Trophoblast cell (in vitro differentiated cells and primary cell): ENCODE measurements at regions not wholly inside any gene's neighbourhood (a gene's known extent, or its start where the extent isn't known, plus 50 kb on each side); places are given as distances from the start of the nearest gene placed in this dataset.

Source experiments
- DNase-seq, 2 donors: peaks; one replicate each; pipeline ENCODE4 v3.0.0-alpha.2; 2016
- H2AFZ ChIP-seq: 2 replicates; pipeline ENCODE4 v1.6.1; 2013; ENCODE audit warnings: low read length, moderate library complexity, mild to moderate bottlenecking; ENCODE audit not compliant: insufficient read depth, poor library complexity
- H2AK5ac ChIP-seq: 2 replicates; pipeline ENCODE4 v1.6.1; 2013; ENCODE audit warnings: mild to moderate bottlenecking, low read length
- H2BK120ac ChIP-seq: 2 replicates; pipeline ENCODE4 v1.6.1; 2013; ENCODE audit warnings: low read length, mild to moderate bottlenecking, moderate library complexity; ENCODE audit not compliant: insufficient read depth, poor library complexity
- H2BK12ac ChIP-seq: 2 replicates; pipeline ENCODE4 v1.6.1; 2013; ENCODE audit warnings: mild to moderate bottlenecking, low read length, moderate library complexity
- H2BK5ac ChIP-seq: 2 replicates; pipeline ENCODE4 v1.6.1; 2013; ENCODE audit warnings: low read length, low read depth, moderate library complexity, mild to moderate bottlenecking; ENCODE audit not compliant: poor library complexity
- H3K14ac ChIP-seq: 2 replicates; pipeline ENCODE4 v1.6.1; 2013; ENCODE audit warnings: mild to moderate bottlenecking, low read length
- H3K18ac ChIP-seq: 2 replicates; pipeline ENCODE4 v1.6.1; 2013; ENCODE audit warnings: mild to moderate bottlenecking, low read length
- H3K23ac ChIP-seq: 2 replicates; pipeline ENCODE4 v1.6.1; 2013; ENCODE audit warnings: low read length
- H3K27ac ChIP-seq: 2 replicates; pipeline ENCODE4 v1.5.1; 2013; ENCODE audit warnings: low read depth, mild to moderate bottlenecking, inconsistent platforms, low read length, moderate library complexity
- H3K27me3 ChIP-seq: 2 replicates; pipeline ENCODE4 v1.6.1; 2013; ENCODE audit warnings: inconsistent platforms, mild to moderate bottlenecking, low read length, moderate library complexity; ENCODE audit not compliant: insufficient read depth
- H3K36me3 ChIP-seq, 2 experiments: 1 replicate in 1 of 2; 2 replicates in 1 of 2; pipeline ENCODE4 v1.6.1; 2013; ENCODE audit warnings: low read length in 2 of 2, mild to moderate bottlenecking in 2 of 2, moderate library complexity in 1 of 2; ENCODE audit not compliant: insufficient read depth in 2 of 2, control insufficient read depth in 1 of 2
- H3K4ac ChIP-seq: 2 replicates; pipeline ENCODE4 v1.6.1; 2013; ENCODE audit warnings: low read depth, mild to moderate bottlenecking, low read length, moderate library complexity
- H3K4me1 ChIP-seq, 2 experiments: 1 replicate in 1 of 2; 2 replicates in 1 of 2; pipeline ENCODE4 v1.6.1; 2013; ENCODE audit warnings: low read length in 2 of 2, mild to moderate bottlenecking in 2 of 2, moderate library complexity in 1 of 2; ENCODE audit not compliant: insufficient read depth in 2 of 2, control insufficient read depth in 1 of 2
- H3K4me2 ChIP-seq: 2 replicates; pipeline ENCODE4 v1.6.1; 2013; ENCODE audit warnings: inconsistent platforms, mild to moderate bottlenecking, low read length, moderate library complexity
- H3K4me3 ChIP-seq: 2 replicates; pipeline ENCODE4 v1.5.1; 2013; ENCODE audit warnings: mild to moderate bottlenecking, low read depth, low read length, inconsistent platforms
- H3K79me1 ChIP-seq: one replicate; pipeline ENCODE4 v1.6.1; 2013; ENCODE audit warnings: low read length
- H3K79me2 ChIP-seq: 2 replicates; pipeline ENCODE4 v1.6.1; 2013; ENCODE audit warnings: low read length, mild to moderate bottlenecking; ENCODE audit not compliant: control insufficient read depth, insufficient read depth, poor library complexity
- H3K9ac ChIP-seq: 2 replicates; pipeline ENCODE4 v1.6.1; 2013; ENCODE audit warnings: mild to moderate bottlenecking, low read length
- H3K9me3 ChIP-seq: 2 replicates; pipeline ENCODE4 v1.6.1; 2013; ENCODE audit warnings: low read depth, mild to moderate bottlenecking, control low read depth, inconsistent platforms, low read length; ENCODE audit not compliant: insufficient read depth
- H4K12ac ChIP-seq: 2 replicates; pipeline ENCODE4 v1.6.1; 2013; ENCODE audit warnings: low read depth, mild to moderate bottlenecking, low read length, moderate library complexity
- H4K8ac ChIP-seq: 2 replicates; pipeline ENCODE4 v1.6.1; 2013; ENCODE audit warnings: low read depth, mild to moderate bottlenecking, low read length, moderate library complexity
- H4K91ac ChIP-seq: one replicate; pipeline ENCODE4 v1.6.1; 2013; ENCODE audit warnings: low read depth, mild to moderate bottlenecking, low read length, moderate library complexity
- WGBS: extraction: QIAGEN DNeasy Blood & Tissue Kit; methylation state at CpG from one replicate; pipeline ENCODE4 v1.1.7; 2013; ENCODE audit warnings: missing lambda C conversion rate; ENCODE audit not compliant: insufficient read length, insufficient coverage; ENCODE audit errors: extremely low coverage; 5-methylcytosine and 5-hydroxymethylcytosine counted together

DNA sequence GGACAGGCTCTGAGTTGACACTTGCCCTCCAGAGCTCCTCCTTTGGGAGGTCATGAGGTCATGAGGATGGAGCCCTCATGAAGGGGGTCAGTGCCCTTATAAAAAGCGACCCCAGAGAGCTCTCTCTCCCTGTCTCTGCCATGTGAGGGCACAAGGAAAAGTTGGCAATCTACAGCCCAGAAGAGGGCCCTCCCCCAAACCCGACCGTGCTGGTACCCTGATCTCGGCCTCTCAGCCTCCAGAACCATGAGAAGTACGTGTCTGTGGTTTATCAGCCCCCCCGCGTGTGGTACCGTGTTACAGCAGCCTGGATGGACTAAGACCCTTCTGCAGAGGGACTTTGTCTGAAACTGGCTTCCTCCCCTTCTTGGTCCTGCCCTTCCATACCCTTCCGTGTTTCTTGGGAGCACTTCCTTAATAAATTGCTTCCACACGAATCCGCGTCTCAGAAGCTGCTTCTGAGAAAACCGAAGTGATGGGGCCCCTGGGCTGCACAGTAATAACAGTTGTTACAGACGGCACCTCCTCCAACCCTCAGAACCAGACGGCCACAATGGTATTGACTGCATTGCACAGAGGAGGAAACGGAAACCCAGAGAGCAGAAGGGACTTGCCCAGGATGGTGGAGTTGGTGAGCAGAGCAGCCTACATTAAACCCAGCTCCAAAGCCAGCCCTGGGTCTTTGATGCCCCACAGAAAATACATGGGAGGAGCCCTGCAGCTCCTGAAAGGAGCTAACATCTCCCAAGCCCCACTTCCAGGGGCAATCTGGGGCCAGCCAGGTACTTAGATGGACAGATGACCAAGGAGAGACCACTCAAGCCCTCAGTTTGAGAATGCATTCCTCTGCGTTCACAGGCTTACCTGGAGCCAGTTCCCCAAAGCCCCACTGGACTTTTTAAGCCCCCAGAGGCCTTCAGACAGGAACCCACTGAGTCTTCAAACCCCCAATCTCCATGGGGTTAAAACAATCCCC, 242.7 kb downstream of the BCOR start:
- no peaks in the 10 kb centered on the region for H3K36me3 ChIP-seq
- DNase-seq: peak in 1 of 2 donors; percentile 25
- no peak overlapping the region for H4K91ac ChIP-seq
- no peak overlapping the region for H3K4me3 ChIP-seq
- no peak overlapping the region for H2AK5ac ChIP-seq
- no peak overlapping the region for H3K4ac ChIP-seq
- no peaks in the 10 kb centered on the region for H3K79me2 ChIP-seq
- peaks cover 2% of the 10 kb centered on the region for H3K79me1 ChIP-seq
- H3K23ac ChIP-seq: no peak overlapping the region
- H2BK120ac ChIP-seq: no peak overlapping the region
- no peak overlapping the region for H4K12ac ChIP-seq
- H3K18ac ChIP-seq: no peak overlapping the region
- H2BK5ac ChIP-seq: no peak overlapping the region
- H2AFZ ChIP-seq: no peak overlapping the region
- H3K4me2 ChIP-seq: no peak overlapping the region
- H3K4me1 ChIP-seq: peaks cover 5 to 10% of the 10 kb centered on the region in 2 experiments
- H3K9me3 ChIP-seq: no peaks in the 10 kb centered on the region
- H3K27me3 ChIP-seq: no peaks in the 10 kb centered on the region
- no peak overlapping the region for H3K14ac ChIP-seq
- H2BK12ac ChIP-seq: no peak overlapping the region
- H4K8ac ChIP-seq: no peak overlapping the region
- no CpG with 5 or more reads among the region's 17 CpGs for WGBS
- no peak overlapping the region for H3K27ac ChIP-seq
- H3K9ac ChIP-seq: no peak overlapping the region

GRCh38 chrX:39855748-39856129, 242.0 kb downstream of the BCOR start:
- H2BK5ac ChIP-seq: no peak overlapping the region
- H3K4ac ChIP-seq: no peak overlapping the region
- no peak overlapping the region for H3K14ac ChIP-seq
- no peak for DNase-seq
- H2BK120ac ChIP-seq: no peak overlapping the region
- H3K79me1 ChIP-seq: peaks cover 2% of the 10 kb centered on the region
- H3K79me2 ChIP-seq: no peaks in the 10 kb centered on the region
- no peak overlapping the region for H2AK5ac ChIP-seq
- H3K4me3 ChIP-seq: no peak overlapping the region
- H4K91ac ChIP-seq: no peak overlapping the region
- H3K27ac ChIP-seq: no peak overlapping the region
- no peak overlapping the region for H2AFZ ChIP-seq
- no peaks in the 10 kb centered on the region for H3K9me3 ChIP-seq
- H3K23ac ChIP-seq: no peak overlapping the region
- no peak overlapping the region for H4K12ac ChIP-seq
- H2BK12ac ChIP-seq: no peak overlapping the region
- H3K4me1 ChIP-seq: peaks cover 3 to 10% of the 10 kb centered on the region in 2 experiments
- no peaks in the 10 kb centered on the region for H3K27me3 ChIP-seq
- no peak overlapping the region for H3K4me2 ChIP-seq
- H4K8ac ChIP-seq: no peak overlapping the region
- no peaks in the 10 kb centered on the region for H3K36me3 ChIP-seq
- no peak overlapping the region for H3K18ac ChIP-seq
- WGBS: no CpG with 5 or more reads among the region's 10 CpGs
- H3K9ac ChIP-seq: no peak overlapping the region

DNA sequence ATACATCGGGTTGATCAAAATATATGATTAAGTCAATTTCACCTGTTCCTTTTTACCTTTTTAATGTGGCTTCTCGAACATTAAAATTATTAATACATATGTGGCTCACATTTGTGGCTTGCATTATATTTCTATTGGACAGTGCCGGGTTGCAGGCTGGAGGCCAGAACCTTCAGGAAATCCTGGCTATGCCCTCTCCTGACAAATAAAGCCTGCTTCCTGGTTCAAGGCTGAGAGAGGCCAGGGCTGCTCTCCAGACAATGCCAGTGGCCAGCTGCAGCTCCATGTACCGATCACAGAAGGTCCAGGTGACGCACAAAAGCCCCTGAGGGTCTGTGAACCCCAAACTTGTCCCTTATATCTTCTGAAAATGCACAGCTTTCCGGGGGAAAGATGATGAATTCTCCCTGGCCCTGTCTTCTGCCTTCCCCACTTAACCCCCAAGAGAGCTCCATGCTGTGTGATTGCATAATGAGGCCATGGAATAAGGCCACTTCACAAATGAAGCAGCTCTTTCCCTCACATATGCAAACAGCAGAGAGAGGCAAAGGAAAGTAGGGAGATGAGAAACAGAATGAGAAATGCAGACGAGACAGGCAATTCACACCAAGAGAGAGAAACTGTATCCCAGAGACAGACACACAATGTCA, 241.2 kb downstream of the BCOR start:
- no peak overlapping the region for H2BK120ac ChIP-seq
- peaks cover 3 to 10% of the 10 kb centered on the region in 2 experiments for H3K4me1 ChIP-seq
- H3K4me3 ChIP-seq: no peak overlapping the region
- H3K79me2 ChIP-seq: no peaks in the 10 kb centered on the region
- H3K36me3 ChIP-seq: no peaks in the 10 kb centered on the region
- DNase-seq: no peak
- H2BK5ac ChIP-seq: no peak overlapping the region
- no peak overlapping the region for H2BK12ac ChIP-seq
- no peak overlapping the region for H3K14ac ChIP-seq
- no peak overlapping the region for H3K4ac ChIP-seq
- no peak overlapping the region for H3K18ac ChIP-seq
- H2AK5ac ChIP-seq: no peak overlapping the region
- no peak overlapping the region for H3K4me2 ChIP-seq
- no peak overlapping the region for H4K12ac ChIP-seq
- no peak overlapping the region for H3K23ac ChIP-seq
- H3K9ac ChIP-seq: no peak overlapping the region
- H4K91ac ChIP-seq: no peak overlapping the region
- H3K27me3 ChIP-seq: no peaks in the 10 kb centered on the region
- H3K79me1 ChIP-seq: peaks cover 2% of the 10 kb centered on the region
- H3K27ac ChIP-seq: no peak overlapping the region
- WGBS: no CpG with 5 or more reads among the region's 7 CpGs
- no peak overlapping the region for H2AFZ ChIP-seq
- H4K8ac ChIP-seq: no peak overlapping the region
- no peaks in the 10 kb centered on the region for H3K9me3 ChIP-seq

DNA sequence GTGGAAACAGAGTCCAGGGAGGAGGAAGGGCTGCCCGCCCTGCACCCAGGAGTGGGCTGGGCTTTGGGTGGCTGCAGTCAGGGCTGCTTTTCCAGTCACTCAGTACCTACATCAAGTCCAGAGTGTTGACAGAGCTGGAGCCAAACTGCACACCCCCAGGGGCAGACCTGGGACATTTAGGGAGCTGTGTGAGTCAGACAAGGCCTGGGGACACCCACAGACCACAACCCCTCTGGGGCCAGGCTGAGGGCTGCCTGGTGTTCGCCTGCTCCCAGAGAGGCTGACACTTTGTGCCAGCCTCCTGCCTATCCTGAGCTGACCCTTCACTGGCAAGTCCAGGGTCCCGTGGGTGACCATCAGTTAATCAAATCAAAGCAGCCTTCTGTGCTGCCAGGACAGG, 240.0 kb downstream of the BCOR start:
- H3K79me2 ChIP-seq: no peaks in the 10 kb centered on the region
- H3K27ac ChIP-seq: no peak overlapping the region
- no peak overlapping the region for H3K4ac ChIP-seq
- no peak overlapping the region for H4K8ac ChIP-seq
- no peak for DNase-seq
- H3K9me3 ChIP-seq: no peaks in the 10 kb centered on the region
- no peak overlapping the region for H3K18ac ChIP-seq
- H2BK120ac ChIP-seq: no peak overlapping the region
- H3K4me2 ChIP-seq: no peak overlapping the region
- no peak overlapping the region for H2BK5ac ChIP-seq
- no peaks in the 10 kb centered on the region for H3K27me3 ChIP-seq
- H4K91ac ChIP-seq: no peak overlapping the region
- H3K4me1 ChIP-seq: peaks cover 3 to 10% of the 10 kb centered on the region in 2 experiments
- no CpG with 5 or more reads among the region's 3 CpGs for WGBS
- H2AK5ac ChIP-seq: no peak overlapping the region
- H4K12ac ChIP-seq: no peak overlapping the region
- no peak overlapping the region for H3K14ac ChIP-seq
- no peak overlapping the region for H3K23ac ChIP-seq
- no peak overlapping the region for H3K9ac ChIP-seq
- H2BK12ac ChIP-seq: no peak overlapping the region
- no peak overlapping the region for H2AFZ ChIP-seq
- peaks cover 2% of the 10 kb centered on the region for H3K79me1 ChIP-seq
- no peak overlapping the region for H3K4me3 ChIP-seq
- H3K36me3 ChIP-seq: no peaks in the 10 kb centered on the region
